Karpas-422 (cell line): ENCODE measurements at regions not wholly inside any gene's neighbourhood (a gene's known extent, or its start where the extent isn't known, plus 50 kb on each side); places are given as distances from the start of the nearest gene placed in this dataset.

Experiments
- DNase-seq: peaks from one replicate; pipeline ENCODE4 v3.0.0-alpha.2; 2015
- H2AFZ ChIP-seq: fragments of 200-600 bp; sonication (generic); 2 replicates; pipeline ENCODE4 v1.6.1; 2014; ENCODE audit warnings: antibody characterized with exemption, low read length, mixed read lengths
- H3K27ac ChIP-seq: fragments of 200-600 bp; sonication (generic); 2 replicates; pipeline ENCODE4 v1.5.1; 2014; ENCODE audit warnings: mild to moderate bottlenecking, low read length, moderate library complexity
- H3K27me3 ChIP-seq: fragments of 200-600 bp; sonication (generic); 2 replicates; pipeline ENCODE4 v1.6.1; 2014; ENCODE audit warnings: low read length, mixed read lengths
- H3K36me3 ChIP-seq: fragments of 200-600 bp; sonication (generic); 2 replicates; pipeline ENCODE4 v1.6.1; 2014; ENCODE audit warnings: low read length, mixed read lengths; ENCODE audit not compliant: insufficient read depth
- H3K4me1 ChIP-seq: fragments of 200-600 bp; sonication (generic); 2 replicates; pipeline ENCODE4 v1.6.1; 2014; ENCODE audit warnings: mild to moderate bottlenecking, low read length, mixed read lengths
- H3K4me2 ChIP-seq: fragments of 200-600 bp; sonication (generic); 2 replicates; pipeline ENCODE4 v1.6.1; 2014; ENCODE audit warnings: low read length, low read depth, mild to moderate bottlenecking; ENCODE audit not compliant: poor library complexity, severe bottlenecking
- H3K4me3 ChIP-seq: fragments of 200-600 bp; sonication (generic); 2 replicates; pipeline ENCODE4 v1.5.1; 2014; ENCODE audit warnings: mild to moderate bottlenecking, antibody characterized with exemption, low read length, mixed read lengths
- H3K79me2 ChIP-seq: fragments of 200-600 bp; sonication (generic); 2 replicates; pipeline ENCODE4 v1.6.1; 2014; ENCODE audit warnings: mild to moderate bottlenecking, low read length, mixed read lengths
- H3K9ac ChIP-seq: fragments of 200-600 bp; sonication (generic); 2 replicates; pipeline ENCODE4 v1.6.0; 2014; ENCODE audit warnings: low read length
- H3K9me2 ChIP-seq: fragments of 200-600 bp; sonication (generic), shearing (Covaris generic); replicated peaks from 2 replicates; pipeline ENCODE4 v1.6.0; 2014; ENCODE audit warnings: mild to moderate bottlenecking, low read length, moderate library complexity; ENCODE audit not compliant: insufficient read depth
- H3K9me3 ChIP-seq: fragments of 300-700, 200-600 bp; sonication (generic); 2 replicates; pipeline ENCODE4 v1.6.1; 2014; ENCODE audit warnings: low read length, mixed read lengths
- H4K20me1 ChIP-seq: fragments of 200-600 bp; sonication (generic); 2 replicates; pipeline ENCODE4 v1.6.1; 2014; ENCODE audit warnings: mild to moderate bottlenecking, antibody characterized with exemption, low read length, low read depth; ENCODE audit not compliant: insufficient read depth

- no peak for DNase-seq
- H3K27me3 ChIP-seq = no peaks in the 10 kb centered on the region
- H3K4me1 ChIP-seq = no peaks in the 10 kb centered on the region
- H3K9me3 ChIP-seq = no peaks in the 10 kb centered on the region
- no peaks in the 10 kb centered on the region for H4K20me1 ChIP-seq
- H3K79me2 ChIP-seq = no peaks in the 10 kb centered on the region
- no peak overlapping the region for H3K4me3 ChIP-seq
- no peak overlapping the region for H3K4me2 ChIP-seq
- H3K27ac ChIP-seq = no peak overlapping the region
- no peak overlapping the region for H2AFZ ChIP-seq
- no peaks in the 10 kb centered on the region for H3K9me2 ChIP-seq
- H3K9ac ChIP-seq = no peak overlapping the region
- H3K36me3 ChIP-seq = no peaks in the 10 kb centered on the region
Observed at GRCh38 chr1:221212926-221213325, 333.7 kb downstream of the HLX start.

GRCh38 chr1:221217029-221217428 is 337.8 kb downstream of the HLX start:
- DNase-seq = peak; percentile 38
- no peaks in the 10 kb centered on the region for H3K79me2 ChIP-seq
- H3K9me2 ChIP-seq = no peaks in the 10 kb centered on the region
- H4K20me1 ChIP-seq = no peaks in the 10 kb centered on the region
- H3K4me3 ChIP-seq = no peak overlapping the region
- no peaks in the 10 kb centered on the region for H3K27me3 ChIP-seq
- no peaks in the 10 kb centered on the region for H3K9me3 ChIP-seq
- H2AFZ ChIP-seq = no peak overlapping the region
- H3K36me3 ChIP-seq = no peaks in the 10 kb centered on the region
- H3K27ac ChIP-seq = no peak overlapping the region
- no peaks in the 10 kb centered on the region for H3K4me1 ChIP-seq
- no peak overlapping the region for H3K9ac ChIP-seq
- H3K4me2 ChIP-seq = no peak overlapping the region

GRCh38 chr1:221223281-221223680 is 344.0 kb downstream of the HLX start:
- no peaks in the 10 kb centered on the region for H3K9me3 ChIP-seq
- DNase-seq = peak; percentile 19
- no peak overlapping the region for H3K27ac ChIP-seq
- H3K9me2 ChIP-seq = no peaks in the 10 kb centered on the region
- H4K20me1 ChIP-seq = no peaks in the 10 kb centered on the region
- no peak overlapping the region for H3K4me3 ChIP-seq
- no peak overlapping the region for H2AFZ ChIP-seq
- H3K27me3 ChIP-seq = no peaks in the 10 kb centered on the region
- H3K36me3 ChIP-seq = no peaks in the 10 kb centered on the region
- no peaks in the 10 kb centered on the region for H3K79me2 ChIP-seq
- H3K4me1 ChIP-seq = no peaks in the 10 kb centered on the region
- no peak overlapping the region for H3K9ac ChIP-seq
- no peak overlapping the region for H3K4me2 ChIP-seq

- H3K9ac ChIP-seq = no peak overlapping the region
- H3K36me3 ChIP-seq = no peaks in the 10 kb centered on the region
- H3K4me1 ChIP-seq = no peaks in the 10 kb centered on the region
- DNase-seq = no peak
- H3K79me2 ChIP-seq = no peaks in the 10 kb centered on the region
- no peak overlapping the region for H3K27ac ChIP-seq
- no peaks in the 10 kb centered on the region for H3K27me3 ChIP-seq
- H3K9me3 ChIP-seq = no peaks in the 10 kb centered on the region
- no peaks in the 10 kb centered on the region for H4K20me1 ChIP-seq
- H3K4me3 ChIP-seq = no peak overlapping the region
- no peak overlapping the region for H3K4me2 ChIP-seq
- no peak overlapping the region for H2AFZ ChIP-seq
- H3K9me2 ChIP-seq = no peaks in the 10 kb centered on the region
Observed at GRCh38 chr1:221227460-221227859, 348.2 kb downstream of the HLX start.

- no peak overlapping the region for H3K27ac ChIP-seq
- H3K4me1 ChIP-seq = no peaks in the 10 kb centered on the region
- H3K79me2 ChIP-seq = no peaks in the 10 kb centered on the region
- H3K9ac ChIP-seq = no peak overlapping the region
- no peaks in the 10 kb centered on the region for H3K27me3 ChIP-seq
- no peak overlapping the region for H3K4me2 ChIP-seq
- no peaks in the 10 kb centered on the region for H3K36me3 ChIP-seq
- H3K9me3 ChIP-seq = no peaks in the 10 kb centered on the region
- no peak overlapping the region for H3K4me3 ChIP-seq
- H2AFZ ChIP-seq = no peak overlapping the region
- no peaks in the 10 kb centered on the region for H3K9me2 ChIP-seq
- DNase-seq = no peak
- H4K20me1 ChIP-seq = no peaks in the 10 kb centered on the region
Observed at GRCh38 chr1:221227872-221228337, 348.7 kb downstream of the HLX start.

GRCh38 chr1:221228594-221228993 is 349.4 kb downstream of the HLX start:
- Histone ChIP-seq H3K79me2 (no peaks in the 10 kb centered on the region), H3K4me2 (no peak overlapping the region), H3K4me3 (no peak overlapping the region), H3K27me3 (no peaks in the 10 kb centered on the region), H3K4me1 (no peaks in the 10 kb centered on the region), H3K27ac (no peak overlapping the region), H3K9me3 (no peaks in the 10 kb centered on the region; the same call in 1 of the 2 replicates), H3K9ac (no peak overlapping the region), H2AFZ (no peak overlapping the region), H3K9me2 (no peaks in the 10 kb centered on the region), H3K36me3 (no peaks in the 10 kb centered on the region), H4K20me1 (no peaks in the 10 kb centered on the region)
- DNase-seq = no peak

- H3K27me3 ChIP-seq = no peaks in the 10 kb centered on the region
- H3K4me1 ChIP-seq = no peaks in the 10 kb centered on the region
- no peak overlapping the region for H3K27ac ChIP-seq
- H3K4me2 ChIP-seq = no peak overlapping the region
- no peaks in the 10 kb centered on the region for H4K20me1 ChIP-seq
- no peak for DNase-seq
- H3K9ac ChIP-seq = no peak overlapping the region
- no peak overlapping the region for H2AFZ ChIP-seq
- no peaks in the 10 kb centered on the region for H3K9me2 ChIP-seq
- no peaks in the 10 kb centered on the region for H3K79me2 ChIP-seq
- H3K4me3 ChIP-seq = no peak overlapping the region
- no peaks in the 10 kb centered on the region for H3K36me3 ChIP-seq
- no peaks in the 10 kb centered on the region; the same call in 1 of the 2 replicates for H3K9me3 ChIP-seq
Observed at GRCh38 chr1:221230605-221231004, 351.4 kb downstream of the HLX start.

GRCh38 chr1:221234791-221235190 is 355.5 kb downstream of the HLX start:
- Histone ChIP-seq H3K27me3 (no peaks in the 10 kb centered on the region), H3K4me3 (no peak overlapping the region), H3K79me2 (no peaks in the 10 kb centered on the region), H3K36me3 (no peaks in the 10 kb centered on the region), H4K20me1 (no peaks in the 10 kb centered on the region), H3K27ac (no peak overlapping the region), H3K9me3 (no peaks in the 10 kb centered on the region; the same call in 1 of the 2 replicates), H3K4me1 (no peaks in the 10 kb centered on the region), H3K9me2 (no peaks in the 10 kb centered on the region), H2AFZ (no peak overlapping the region), H3K4me2 (no peak overlapping the region), H3K9ac (no peak overlapping the region)
- no peak for DNase-seq

GRCh38 chr1:221237587-221237986 is 358.3 kb downstream of the HLX start:
- no peak overlapping the region for H3K4me2 ChIP-seq
- H4K20me1 ChIP-seq = no peaks in the 10 kb centered on the region
- H3K36me3 ChIP-seq = no peaks in the 10 kb centered on the region
- no peak overlapping the region for H3K4me3 ChIP-seq
- no peak for DNase-seq
- H3K27ac ChIP-seq = no peak overlapping the region
- no peaks in the 10 kb centered on the region for H3K9me2 ChIP-seq
- H3K79me2 ChIP-seq = no peaks in the 10 kb centered on the region
- no peak overlapping the region for H3K9ac ChIP-seq
- H3K4me1 ChIP-seq = no peaks in the 10 kb centered on the region
- H3K9me3 ChIP-seq = no peaks in the 10 kb centered on the region; the same call in 1 of the 2 replicates
- no peak overlapping the region for H2AFZ ChIP-seq
- H3K27me3 ChIP-seq = no peaks in the 10 kb centered on the region
